NT2/D1 (cell line): ENCODE measurements at regions not wholly inside any gene's neighbourhood (a gene's known extent, or its start where the extent isn't known, plus 50 kb on each side); places are given as distances from the start of the nearest gene placed in this dataset.
"Not testable (repeated sequence)": the region's sequence is repeated elsewhere in the genome, so short reads cannot be mapped to it uniquely, and the experiment has no call there.

Experiments
- DNase-seq: peaks from one replicate; pipeline ENCODE4 v3.0.0-alpha.2; 2011; ENCODE audit warnings: low read depth, low spot score
- H3K27me3 ChIP-seq: 2 replicates; pipeline ENCODE4 v1.6.0; 2011; ENCODE audit warnings: mild to moderate bottlenecking; ENCODE audit not compliant: insufficient read length, insufficient read depth
- H3K36me3 ChIP-seq: 2 replicates; pipeline ENCODE4 v1.6.1; 2011; ENCODE audit warnings: mild to moderate bottlenecking, low read length, mixed read lengths; ENCODE audit not compliant: insufficient read depth, insufficient read length
- H3K4me1 ChIP-seq: 2 replicates; pipeline ENCODE4 v1.5.1; 2011; ENCODE audit not compliant: insufficient read depth, insufficient read length
- H3K4me3 ChIP-seq: 2 replicates; pipeline ENCODE4 v1.5.1; 2011; ENCODE audit warnings: low read depth; ENCODE audit not compliant: insufficient read length
- H3K9ac ChIP-seq: 2 replicates; pipeline ENCODE4 v1.6.0; 2011; ENCODE audit warnings: low read depth; ENCODE audit not compliant: insufficient read length
- H3K9me3 ChIP-seq: 2 replicates; pipeline ENCODE4 v1.5.1; 2011; ENCODE audit warnings: mild to moderate bottlenecking, low read length; ENCODE audit not compliant: insufficient read depth
- SUZ12 ChIP-seq: IDR thresholded peaks from 2 replicates; pipeline ENCODE4 v1.6.1; 2011; ENCODE audit not compliant: insufficient read length, insufficient read depth; ENCODE audit errors: extremely low read depth
- YY1 ChIP-seq: IDR thresholded peaks from 2 replicates; pipeline ENCODE4 v1.6.1; 2011; ENCODE audit not compliant: insufficient read length, insufficient read depth
- ZNF274 ChIP-seq: IDR thresholded peaks from 2 replicates; pipeline ENCODE4 v1.6.1; 2011; ENCODE audit warnings: mild to moderate bottlenecking, low read depth, low read length

- H3K4me3 ChIP-seq: no peak overlapping the region
- H3K9ac ChIP-seq: no peak overlapping the region
- DNase-seq: no peak
- no peaks in the 10 kb centered on the region for H3K36me3 ChIP-seq
- H3K27me3 ChIP-seq: no peaks in the 10 kb centered on the region
- H3K4me1 ChIP-seq: no peaks in the 10 kb centered on the region
- no peaks in the 10 kb centered on the region for H3K9me3 ChIP-seq
- TF ChIP-seq YY1 (no peak), SUZ12 (no peak), ZNF274 (no peak)
Observed at GRCh38 chr1:101175466-101175865, 61.4 kb upstream of the S1PR1 start.

GRCh38 chr1:101174722-101175121 is 62.1 kb upstream of the S1PR1 start:
- Histone ChIP-seq H3K9ac (no peak overlapping the region), H3K9me3 (no peaks in the 10 kb centered on the region), H3K27me3 (no peaks in the 10 kb centered on the region), H3K4me1 (no peaks in the 10 kb centered on the region), H3K36me3 (no peaks in the 10 kb centered on the region), H3K4me3 (no peak overlapping the region)
- no peak for DNase-seq
- TF ChIP-seq ZNF274 (no peak), YY1 (no peak), SUZ12 (no peak)

DNA sequence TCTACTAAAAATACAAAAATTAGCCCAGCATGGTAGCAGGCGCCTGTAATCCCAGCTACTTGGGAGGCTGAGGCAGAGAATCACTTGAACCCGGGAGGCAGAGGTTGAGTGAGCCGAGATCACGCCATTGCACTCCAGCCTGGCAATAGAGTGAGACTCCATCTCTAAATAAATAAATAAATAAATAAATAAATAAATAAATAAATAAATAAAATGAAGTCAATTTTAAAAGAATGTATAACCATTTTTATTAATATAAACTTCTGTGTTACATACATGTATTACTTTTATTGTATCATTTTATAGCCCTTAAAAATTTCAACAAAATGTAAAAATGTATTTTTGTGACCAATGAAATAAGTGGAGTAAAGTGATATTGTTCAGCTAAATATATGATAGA is 62.5 kb upstream of the S1PR1 start:
- not testable (repeated sequence) for H3K4me1 ChIP-seq, H3K4me3 ChIP-seq, H3K27me3 ChIP-seq, H3K9me3 ChIP-seq, H3K9ac ChIP-seq, H3K36me3 ChIP-seq, DNase-seq

DNA sequence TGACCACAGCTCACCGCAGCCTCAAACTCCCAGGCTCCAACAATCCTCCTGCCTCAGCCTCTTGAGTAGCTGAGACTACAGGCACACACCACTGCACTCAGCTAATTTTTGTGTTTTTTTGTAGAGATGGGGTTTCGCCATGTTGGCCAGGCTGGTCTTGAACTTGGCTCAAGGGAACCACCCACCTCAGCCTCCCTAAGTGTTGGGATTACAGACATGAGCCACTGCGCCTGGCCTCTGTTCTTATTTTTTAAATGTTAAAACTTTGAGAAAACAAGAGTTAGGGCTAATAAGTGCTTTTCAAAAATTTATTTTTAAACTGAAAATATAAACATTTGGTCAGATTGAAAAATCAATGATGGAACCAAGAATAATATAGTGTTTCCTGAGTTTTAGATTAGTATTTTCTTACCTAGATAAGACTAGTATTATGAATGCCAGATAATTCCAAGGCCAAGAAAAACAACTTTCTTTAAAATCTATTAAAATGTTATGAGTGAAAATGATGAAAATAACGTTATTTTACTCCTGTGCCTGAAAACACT is 66.2 kb upstream of the S1PR1 start:
- TF ChIP-seq YY1: no peak
- TF ChIP-seq ZNF274: no peak
- DNase-seq: no peak
- H3K4me1 ChIP-seq: peaks cover 6% of the 10 kb centered on the region
- no peaks in the 10 kb centered on the region for H3K27me3 ChIP-seq
- H3K36me3 ChIP-seq: no peaks in the 10 kb centered on the region
- no peak overlapping the region for H3K9ac ChIP-seq
- H3K9me3 ChIP-seq: no peaks in the 10 kb centered on the region
- no peak overlapping the region for H3K4me3 ChIP-seq

GRCh38 chr1:101167891-101168290 is 68.9 kb upstream of the S1PR1 start:
- Histone ChIP-seq H3K9ac (no peak overlapping the region), H3K4me3 (no peak overlapping the region), H3K27me3 (no peaks in the 10 kb centered on the region), H3K9me3 (no peaks in the 10 kb centered on the region), H3K4me1 (peaks cover 6% of the 10 kb centered on the region), H3K36me3 (no peaks in the 10 kb centered on the region)
- TF ChIP-seq YY1: no peak
- no peak for TF ChIP-seq ZNF274
- TF ChIP-seq SUZ12: no peak
- DNase-seq: no peak

DNA sequence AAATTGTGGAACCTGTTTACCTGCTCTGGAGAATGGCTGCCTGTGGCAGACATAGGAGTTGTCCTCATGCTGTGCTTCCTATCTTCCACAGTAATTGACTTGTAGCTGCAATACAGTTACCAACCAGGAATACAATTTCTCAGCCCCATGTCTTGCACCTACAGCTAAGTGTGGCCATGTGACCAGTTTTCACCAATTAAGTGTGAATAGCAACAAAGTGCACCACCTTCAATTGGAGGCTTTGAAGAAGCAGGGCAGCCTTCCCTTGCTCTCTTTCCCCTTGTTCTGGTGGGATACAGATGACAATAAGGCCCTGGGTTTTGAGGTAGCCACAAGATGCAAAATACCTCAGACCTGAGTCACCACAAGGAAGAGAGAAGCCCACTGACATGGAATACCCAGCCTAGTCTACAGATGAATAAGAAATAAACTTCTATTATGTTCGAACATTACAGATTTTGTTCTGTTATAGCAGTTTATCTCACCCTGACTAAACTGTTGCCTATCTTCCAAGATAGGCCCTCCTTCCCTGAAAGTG is 70.2 kb upstream of the S1PR1 start:
- Histone ChIP-seq H3K9ac (no peak overlapping the region), H3K9me3 (no peaks in the 10 kb centered on the region), H3K4me1 (peaks cover 6% of the 10 kb centered on the region), H3K27me3 (no peaks in the 10 kb centered on the region), H3K36me3 (no peaks in the 10 kb centered on the region), H3K4me3 (no peak overlapping the region)
- no peak for DNase-seq
- TF ChIP-seq YY1: no peak
- TF ChIP-seq ZNF274: no peak
- TF ChIP-seq SUZ12: no peak

DNA sequence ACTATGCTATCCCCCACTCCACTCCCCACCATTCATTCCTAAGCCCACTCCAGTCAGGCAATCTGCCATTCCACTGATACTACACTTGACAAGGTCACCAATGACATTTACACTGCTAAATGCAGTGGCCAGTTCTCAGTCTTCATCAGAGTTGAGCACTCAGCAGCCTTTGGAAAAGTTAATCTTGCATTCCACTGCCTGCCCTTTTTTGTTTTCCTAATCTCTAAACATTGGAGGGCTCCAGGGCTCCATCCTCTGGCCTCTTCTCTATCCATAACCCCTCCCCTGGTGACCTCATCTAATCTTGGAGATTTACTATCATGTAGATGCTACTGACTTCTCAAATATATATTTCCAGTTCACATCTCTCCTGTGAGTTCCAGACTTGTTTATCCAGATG is 70.9 kb upstream of the S1PR1 start:
- Histone ChIP-seq H3K9me3 (no peaks in the 10 kb centered on the region), H3K4me1 (peaks cover 6% of the 10 kb centered on the region)

DNA sequence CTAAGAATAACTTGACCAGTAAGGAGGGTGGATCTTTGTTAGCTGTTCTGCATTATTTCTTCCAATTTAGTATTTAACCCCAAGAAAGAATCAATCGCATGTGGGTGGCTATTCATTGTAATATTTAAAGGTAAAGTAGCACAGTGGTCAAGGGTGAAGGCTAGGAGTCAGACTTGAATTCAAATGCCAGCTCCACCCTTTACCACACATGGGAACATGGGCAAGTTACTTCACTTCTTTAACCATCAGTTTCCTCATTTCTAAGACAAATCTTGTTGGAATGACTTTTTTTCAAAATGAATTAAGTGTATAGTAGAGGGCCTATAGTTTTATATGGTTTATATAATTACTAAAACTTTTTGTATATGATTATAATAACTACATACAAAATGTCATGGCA is 71.3 kb upstream of the S1PR1 start:
- no peaks in the 10 kb centered on the region for H3K9me3 ChIP-seq
- TF ChIP-seq SUZ12: no peak
- no peak for TF ChIP-seq YY1
- TF ChIP-seq ZNF274: no peak
- H3K4me3 ChIP-seq: no peak overlapping the region
- no peak for DNase-seq
- H3K4me1 ChIP-seq: peaks cover 6% of the 10 kb centered on the region
- H3K36me3 ChIP-seq: no peaks in the 10 kb centered on the region
- H3K27me3 ChIP-seq: no peaks in the 10 kb centered on the region
- no peak overlapping the region for H3K9ac ChIP-seq

More for the DNA sequence above, 70.9 kb upstream of the S1PR1 start:
- DNase-seq: peak; percentile 28
- Histone ChIP-seq H3K9ac (no peak overlapping the region), H3K27me3 (no peaks in the 10 kb centered on the region), H3K4me3 (no peak overlapping the region), H3K36me3 (no peaks in the 10 kb centered on the region)
- TF ChIP-seq ZNF274 (no peak), SUZ12 (no peak), YY1 (no peak)
